ENCODE measurements at regions not wholly inside any gene's neighbourhood (a gene's known extent, or its start where the extent isn't known, plus 50 kb on each side); places are given as distances from the start of the nearest gene placed in this dataset.

- Mint-ChIP-seq H3K4me3 (no peak overlapping the region), H3K4me1 (ENCODE audit: low read depth in 2 of 2) (peaks cover 1 to 6% of the 10 kb centered on the region in 2 donors), H3K36me3 (ENCODE audit: insufficient read depth) (no peaks in the 10 kb centered on the region), H3K9me3 (no peaks in the 10 kb centered on the region), H3K27ac (no peak overlapping the region), H3K27me3 (peaks cover 13 to 48% of the 10 kb centered on the region in 2 donors)
- DNase-seq: no peak
- ATAC-seq (replicated peaks): no peak
These were observed 179.6 kb downstream of the CCT6B start for GRCh38 chr17:34781571-34782108.

- Mint-ChIP-seq H3K27me3 (peaks cover 16 to 50% of the 10 kb centered on the region in 2 donors), H3K4me1 (ENCODE audit: low read depth in 2 of 2) (peaks cover 1 to 6% of the 10 kb centered on the region in 2 donors), H3K4me3 (no peak overlapping the region), H3K27ac (no peak overlapping the region), H3K9me3 (no peaks in the 10 kb centered on the region), H3K36me3 (ENCODE audit: insufficient read depth) (no peaks in the 10 kb centered on the region)
- ATAC-seq (replicated peaks): no peak
- no peak for DNase-seq
These were observed 180.2 kb downstream of the CCT6B start for GRCh38 chr17:34781071-34781470.

- ATAC-seq (replicated peaks) (no peak), DNase-seq (no peak)
- peaks cover 20 to 50% of the 10 kb centered on the region in 2 donors for H3K27me3 Mint-ChIP-seq
- peaks cover 1 to 6% of the 10 kb centered on the region in 2 donors for H3K4me1 Mint-ChIP-seq (ENCODE audit: low read depth in 2 of 2)
- no peaks in the 10 kb centered on the region for H3K9me3 Mint-ChIP-seq
- no peaks in the 10 kb centered on the region for H3K36me3 Mint-ChIP-seq (ENCODE audit: insufficient read depth)
- no peak overlapping the region for H3K27ac Mint-ChIP-seq
- H3K4me3 Mint-ChIP-seq: no peak overlapping the region
These were observed 180.8 kb downstream of the CCT6B start for GRCh38 chr17:34780438-34780837.

- Mint-ChIP-seq H3K4me1 (ENCODE audit: low read depth in 2 of 2) (peaks cover 0 to 6% of the 10 kb centered on the region in 2 donors), H3K27ac (no peak overlapping the region), H3K4me3 (no peak overlapping the region), H3K27me3 (peaks cover 48 to 76% of the 10 kb centered on the region in 2 donors), H3K36me3 (ENCODE audit: insufficient read depth) (no peaks in the 10 kb centered on the region), H3K9me3 (no peaks in the 10 kb centered on the region)
- DNase-seq (no peak), ATAC-seq (replicated peaks) (no peak)
These were observed 184.5 kb downstream of the CCT6B start for GRCh38 chr17:34776456-34777443.

GRCh38 chr17:34773036-34773435, 188.2 kb downstream of the CCT6B start:
- no peaks in the 10 kb centered on the region for H3K4me1 Mint-ChIP-seq (ENCODE audit: low read depth in 2 of 2)
- no peak overlapping the region for H3K27ac Mint-ChIP-seq
- no peaks in the 10 kb centered on the region for H3K36me3 Mint-ChIP-seq (ENCODE audit: insufficient read depth)
- H3K9me3 Mint-ChIP-seq: no peaks in the 10 kb centered on the region
- no peak for DNase-seq
- H3K4me3 Mint-ChIP-seq: no peak overlapping the region
- no peak for ATAC-seq (replicated peaks)
- peaks cover 54 to 70% of the 10 kb centered on the region in 2 donors for H3K27me3 Mint-ChIP-seq

GRCh38 chr17:34771891-34772290, 189.4 kb downstream of the CCT6B start:
- Mint-ChIP-seq H3K4me1 (ENCODE audit: low read depth in 2 of 2) (no peaks in the 10 kb centered on the region), H3K4me3 (no peak overlapping the region), H3K9me3 (no peaks in the 10 kb centered on the region), H3K27ac (no peak overlapping the region), H3K36me3 (ENCODE audit: insufficient read depth) (no peaks in the 10 kb centered on the region), H3K27me3 (peaks cover 52 to 66% of the 10 kb centered on the region in 2 donors)
- no peak for DNase-seq
- ATAC-seq (replicated peaks): no peak

- Mint-ChIP-seq H3K9me3 (no peaks in the 10 kb centered on the region), H3K36me3 (ENCODE audit: insufficient read depth) (no peaks in the 10 kb centered on the region), H3K27me3 (peaks cover 44 to 53% of the 10 kb centered on the region in 2 donors), H3K4me3 (no peak overlapping the region), H3K4me1 (ENCODE audit: low read depth in 2 of 2) (no peaks in the 10 kb centered on the region), H3K27ac (no peak overlapping the region)
- DNase-seq (no peak), ATAC-seq (replicated peaks) (no peak)
These were observed 190.7 kb downstream of the CCT6B start for GRCh38 chr17:34770586-34770985.

GRCh38 chr17:34769899-34770298, 190.5 kb downstream of the TMEM132E start:
- Mint-ChIP-seq H3K27me3 (peaks cover 39 to 51% of the 10 kb centered on the region in 2 donors), H3K36me3 (ENCODE audit: insufficient read depth) (no peaks in the 10 kb centered on the region), H3K4me3 (no peak overlapping the region), H3K27ac (no peak overlapping the region), H3K9me3 (no peaks in the 10 kb centered on the region), H3K4me1 (ENCODE audit: low read depth in 2 of 2) (no peaks in the 10 kb centered on the region)
- ATAC-seq (replicated peaks): no peak
- no peak for DNase-seq

GRCh38 chr17:34769049-34769448, 189.7 kb downstream of the TMEM132E start:
- Mint-ChIP-seq H3K27ac (no peak overlapping the region), H3K9me3 (no peaks in the 10 kb centered on the region), H3K4me3 (no peak overlapping the region), H3K36me3 (ENCODE audit: insufficient read depth) (no peaks in the 10 kb centered on the region), H3K27me3 (peaks cover 39 to 49% of the 10 kb centered on the region in 2 donors), H3K4me1 (ENCODE audit: low read depth in 2 of 2) (no peaks in the 10 kb centered on the region)
- DNase-seq (no peak), ATAC-seq (replicated peaks) (no peak)

- ATAC-seq (replicated peaks): no peak
- Mint-ChIP-seq H3K36me3 (ENCODE audit: insufficient read depth) (no peaks in the 10 kb centered on the region), H3K4me3 (no peak overlapping the region), H3K27ac (no peak overlapping the region), H3K9me3 (no peaks in the 10 kb centered on the region), H3K4me1 (ENCODE audit: low read depth in 2 of 2) (no peaks in the 10 kb centered on the region), H3K27me3 (peaks cover 44 to 63% of the 10 kb centered on the region in 2 donors)
- DNase-seq: no peak
These were observed 185.9 kb downstream of the TMEM132E start for GRCh38 chr17:34765291-34765690.

GRCh38 chr17:34764716-34765115, 185.3 kb downstream of the TMEM132E start:
- no peak for ATAC-seq (replicated peaks)

GRCh38 chr17:34763728-34764665, 184.6 kb downstream of the TMEM132E start:
- Mint-ChIP-seq H3K27ac (no peak overlapping the region), H3K4me3 (no peak overlapping the region), H3K4me1 (ENCODE audit: low read depth in 2 of 2) (no peaks in the 10 kb centered on the region), H3K9me3 (no peaks in the 10 kb centered on the region), H3K27me3 (peaks cover 49 to 74% of the 10 kb centered on the region in 2 donors), H3K36me3 (ENCODE audit: insufficient read depth) (no peaks in the 10 kb centered on the region)
- ATAC-seq (replicated peaks) (no peak), DNase-seq (no peak)

More at GRCh38 chr17:34764716-34765115, 185.3 kb downstream of the TMEM132E start:
- no peaks in the 10 kb centered on the region for H3K9me3 Mint-ChIP-seq
- H3K27ac Mint-ChIP-seq: no peak overlapping the region
- H3K36me3 Mint-ChIP-seq (ENCODE audit: insufficient read depth): no peaks in the 10 kb centered on the region
- H3K4me3 Mint-ChIP-seq: no peak overlapping the region
- no peak for DNase-seq
- H3K27me3 Mint-ChIP-seq: peaks cover 44 to 69% of the 10 kb centered on the region in 2 donors
- H3K4me1 Mint-ChIP-seq (ENCODE audit: low read depth in 2 of 2): no peaks in the 10 kb centered on the region

GRCh38 chr17:34762078-34762477, 182.7 kb downstream of the TMEM132E start:
- Mint-ChIP-seq H3K27ac (no peak overlapping the region), H3K27me3 (peaks cover 50 to 79% of the 10 kb centered on the region in 2 donors)

More at GRCh38 chr17:34762078-34762477, 182.7 kb downstream of the TMEM132E start:
- H3K4me1 Mint-ChIP-seq (ENCODE audit: low read depth in 2 of 2): no peaks in the 10 kb centered on the region
- ATAC-seq (replicated peaks): no peak
- H3K9me3 Mint-ChIP-seq: no peaks in the 10 kb centered on the region
- no peak for DNase-seq
- no peak overlapping the region for H3K4me3 Mint-ChIP-seq
- no peaks in the 10 kb centered on the region for H3K36me3 Mint-ChIP-seq (ENCODE audit: insufficient read depth)

Measured in effector memory CD8-positive, alpha-beta T cell (primary cell).